HEK293 (cell line): ENCODE measurements at regions not wholly inside any gene's neighbourhood (a gene's known extent, or its start where the extent isn't known, plus 50 kb on each side); places are given as distances from the start of the nearest gene placed in this dataset.

Experiments
- CTCF ChIA-PET: fragments of 350-600 bp; formaldehyde crosslinking; extraction: SDS; loops from one replicate; lab custom pipeline; 2021; ENCODE audit warnings: antibody characterized with exemption; lab: Yijun Ruan, JAX
- POLR2A ChIA-PET: fragments of 300-600 bp; formaldehyde crosslinking; extraction: SDS; loops from one replicate; lab custom pipeline; 2020; ENCODE audit warnings: antibody characterized with exemption, inconsistent platforms; lab: Yijun Ruan, JAX
- H3K27ac ChIP-seq: fragments of 200-500 bp; sonication (Bioruptor generic); 2 replicates; pipeline ENCODE4 v1.5.1; 2014; ENCODE audit warnings: low read depth, low read length, control low read depth, inconsistent platforms; ENCODE audit errors: extremely low read depth
- H3K36me3 ChIP-seq, 2 experiments: fragments of 200-500 bp in 1 of 2; sonication (Bioruptor generic) in 1 of 2; 1 replicate in 1 of 2; 2 replicates in 1 of 2; pipeline ENCODE4 v1.5.1; 2014 to 2017; ENCODE audit warnings: inconsistent platforms in 2 of 2, low read length in 2 of 2; ENCODE audit not compliant: control insufficient read depth in 2 of 2, insufficient read depth in 1 of 2
- H3K4me1 ChIP-seq: fragments of 200-500 bp; sonication (Bioruptor generic); 2 replicates; pipeline ENCODE4 v1.5.1; 2014; ENCODE audit warnings: mild to moderate bottlenecking, low read length, inconsistent platforms; ENCODE audit not compliant: control insufficient read depth, insufficient read depth
- H3K4me3 ChIP-seq: 2 replicates; pipeline ENCODE4 v1.5.1; 2011; ENCODE audit warnings: low read depth, mild to moderate bottlenecking, control low read depth, low read length, moderate library complexity
- H3K9me3 ChIP-seq: fragments of 200-500 bp; sonication (Bioruptor generic); 2 replicates; pipeline ENCODE4 v1.5.1; 2014; ENCODE audit warnings: low read depth, low read length, inconsistent platforms; ENCODE audit not compliant: control insufficient read depth, insufficient read depth
- ATF2 ChIP-seq: fragments of 450-650 bp; formaldehyde crosslinking; IDR thresholded peaks from 2 replicates; pipeline ENCODE4 v1.5.1; 2016; ENCODE audit warnings: missing biosample characterization, missing genetic modification characterization, low read depth
- EGR2 ChIP-seq: fragments of 450-650 bp; formaldehyde crosslinking; IDR thresholded peaks from 2 replicates; pipeline ENCODE4 v1.5.1; 2016; ENCODE audit warnings: low read depth, missing biosample characterization, missing genetic modification characterization
- FEZF1 ChIP-seq: fragments of 450-650 bp; formaldehyde crosslinking; IDR thresholded peaks from 2 replicates; pipeline ENCODE4 v1.5.1; 2016; ENCODE audit warnings: missing biosample characterization, missing genetic modification characterization
- HOXA7 ChIP-seq: sonication (generic); formaldehyde crosslinking; IDR thresholded peaks from 2 replicates; pipeline ENCODE4 v1.8.1; 2022; ENCODE audit warnings: missing genetic modification reagents, borderline replicate concordance
- KLF7 ChIP-seq: fragments of 450-650 bp; formaldehyde crosslinking; IDR thresholded peaks from 2 replicates; pipeline ENCODE4 v1.5.1; 2016; ENCODE audit warnings: missing biosample characterization, missing genetic modification characterization, borderline replicate concordance
- OSR2 ChIP-seq: fragments of 450-650 bp; formaldehyde crosslinking; IDR thresholded peaks from 2 replicates; pipeline ENCODE4 v1.5.1; 2016; ENCODE audit warnings: missing biosample characterization, missing genetic modification characterization
- PATZ1 ChIP-seq: fragments of 450-650 bp; formaldehyde crosslinking; IDR thresholded peaks from 2 replicates; pipeline ENCODE4 v1.5.1; 2016; ENCODE audit warnings: missing biosample characterization, missing genetic modification characterization
- PRDM6 ChIP-seq: fragments of 450-650 bp; formaldehyde crosslinking; IDR thresholded peaks from 2 replicates; pipeline ENCODE4 v1.5.1; 2017; ENCODE audit warnings: missing biosample characterization, missing genetic modification characterization
- SP7 ChIP-seq: fragments of 450-650 bp; formaldehyde crosslinking; IDR thresholded peaks from 2 replicates; pipeline ENCODE4 v1.5.1; 2016; ENCODE audit warnings: missing biosample characterization, missing genetic modification characterization
- TSHZ1 ChIP-seq: fragments of 450-650 bp; formaldehyde crosslinking; IDR thresholded peaks from 2 replicates; pipeline ENCODE4 v1.5.1; 2016; ENCODE audit warnings: missing biosample characterization, missing genetic modification characterization, borderline replicate concordance
- WT1 ChIP-seq: fragments of 450-650 bp; formaldehyde crosslinking; IDR thresholded peaks from 2 replicates; pipeline ENCODE4 v1.5.1; 2016; ENCODE audit warnings: missing biosample characterization, missing genetic modification characterization
- ZBTB17 ChIP-seq: fragments of 450-650 bp; formaldehyde crosslinking; IDR thresholded peaks from 2 replicates; pipeline ENCODE4 v1.5.1; 2016; ENCODE audit warnings: missing biosample characterization, missing genetic modification characterization
- ZBTB20 ChIP-seq: fragments of 450-650 bp; formaldehyde crosslinking; IDR thresholded peaks from 2 replicates; pipeline ENCODE4 v1.5.1; 2016; ENCODE audit warnings: missing biosample characterization, missing genetic modification characterization
- ZBTB7A ChIP-seq: fragments of 450-650 bp; formaldehyde crosslinking; IDR thresholded peaks from 2 replicates; pipeline ENCODE4 v1.5.1; 2016; ENCODE audit warnings: low read depth, missing biosample characterization, missing genetic modification characterization
- ZEB2 ChIP-seq: fragments of 450-650 bp; formaldehyde crosslinking; IDR thresholded peaks from 2 replicates; pipeline ENCODE4 v1.5.1; 2016; ENCODE audit warnings: missing biosample characterization, missing genetic modification characterization
- ZNF133 ChIP-seq: fragments of 450-650 bp; formaldehyde crosslinking; IDR thresholded peaks from 2 replicates; pipeline ENCODE4 v1.5.1; 2016; ENCODE audit warnings: missing biosample characterization, missing genetic modification characterization
- ZNF24 ChIP-seq: fragments of 450-650 bp; formaldehyde crosslinking; IDR thresholded peaks from 2 replicates; pipeline ENCODE4 v1.5.1; 2016; ENCODE audit warnings: missing biosample characterization, missing genetic modification characterization
- ZNF248 ChIP-seq: fragments of 450-650 bp; formaldehyde crosslinking; IDR thresholded peaks from 2 replicates; pipeline ENCODE4 v1.5.1; 2017; ENCODE audit warnings: missing biosample characterization, missing genetic modification characterization
- ZNF26 ChIP-seq: fragments of 450-650 bp; formaldehyde crosslinking; IDR thresholded peaks from 2 replicates; pipeline ENCODE4 v1.5.1; 2016; ENCODE audit warnings: missing biosample characterization, missing genetic modification characterization
- ZNF266 ChIP-seq: fragments of 450-650 bp; formaldehyde crosslinking; IDR thresholded peaks from 2 replicates; pipeline ENCODE4 v1.5.1; 2016; ENCODE audit warnings: missing biosample characterization, missing genetic modification characterization, low read depth
- ZNF366 ChIP-seq: fragments of 450-650 bp; formaldehyde crosslinking; conservative IDR thresholded peaks from 2 replicates; pipeline ENCODE4 v1.5.1; 2016; ENCODE audit warnings: missing biosample characterization, missing genetic modification characterization
- ZNF514 ChIP-seq: fragments of 450-650 bp; formaldehyde crosslinking; IDR thresholded peaks from 2 replicates; pipeline ENCODE4 v1.5.1; 2016; ENCODE audit warnings: missing biosample characterization, missing genetic modification characterization
- ZNF600 ChIP-seq: fragments of 450-650 bp; formaldehyde crosslinking; IDR thresholded peaks from 2 replicates; pipeline ENCODE4 v1.5.1; 2016; ENCODE audit warnings: missing biosample characterization, missing genetic modification characterization
- ZNF692 ChIP-seq: fragments of 450-650 bp; formaldehyde crosslinking; IDR thresholded peaks from 2 replicates; pipeline ENCODE4 v1.5.1; 2016; ENCODE audit warnings: missing biosample characterization, missing genetic modification characterization
- ZNF785 ChIP-seq: fragments of 450-650 bp; formaldehyde crosslinking; IDR thresholded peaks from 2 replicates; pipeline ENCODE4 v1.5.1; 2016; ENCODE audit warnings: missing biosample characterization, missing genetic modification characterization
- ZXDB ChIP-seq: fragments of 450-650 bp; formaldehyde crosslinking; IDR thresholded peaks from 2 replicates; pipeline ENCODE4 v1.5.1; 2016; ENCODE audit warnings: missing biosample characterization, missing genetic modification characterization

- Histone ChIP-seq H3K9me3 (no peaks in the 10 kb centered on the region), H3K36me3 (no peaks in the 10 kb centered on the region), H3K4me1 (peaks cover 13% of the 10 kb centered on the region), H3K4me3 (no peak overlapping the region), H3K27ac (no peak overlapping the region; the same call in 1 of the 2 replicates)
- POLR2A ChIA-PET, result no interaction called here
- CTCF ChIA-PET, result interaction anchor here (0.7 kb wide), 1 partner anchor 67 kb away, joined by 3 read pairs; no protein-coding TSS in a partner anchor
- peak; percentile 74 for TF ChIP-seq FEZF1 (tag by site-specific recombination)
- TF ChIP-seq ZNF26, result no peak
- TF ChIP-seq ATF2 (tag by site-specific recombination), result peak; percentile 76
- peak; percentile 19; the same call in 1 of the 2 replicates for TF ChIP-seq PATZ1 (tag by site-specific recombination)
- no peak for TF ChIP-seq ZBTB20 (tag by site-specific recombination)
- TF ChIP-seq EGR2 (tag by site-specific recombination), result no peak
- TF ChIP-seq ZNF600 (tag by site-specific recombination), result peak; percentile 67
- TF ChIP-seq ZNF24, result peak; percentile 67; the same call in 1 of the 2 replicates
- TF ChIP-seq ZEB2, result peak; percentile 40; the same call in 1 of the 2 replicates
- peak; percentile 41; the same call in 1 of the 2 replicates for TF ChIP-seq WT1 (tag by site-specific recombination)
- no peak for TF ChIP-seq ZNF133
- TF ChIP-seq ZNF514 (tag by site-specific recombination), result no peak
- no peak for TF ChIP-seq ZNF266 (tag by site-specific recombination)
- TF ChIP-seq ZNF366 (tag by site-specific recombination), result peak; percentile 91
- TF ChIP-seq OSR2 (tag by site-specific recombination), result peak; percentile 92
- TF ChIP-seq TSHZ1 (tag by site-specific recombination), result peak; percentile 82
- no peak for TF ChIP-seq ZNF248
- TF ChIP-seq ZXDB (tag by site-specific recombination), result peak; percentile 61
- peak; percentile 98 for TF ChIP-seq SP7 (tag by site-specific recombination)
- TF ChIP-seq PRDM6 (tag by site-specific recombination), result peak; percentile 91
- TF ChIP-seq ZNF692 (tag by site-specific recombination), result no peak
- TF ChIP-seq ZBTB7A (tag by site-specific recombination), result peak; percentile 31; the same call in 1 of the 2 replicates
- TF ChIP-seq ZBTB17 (tag by site-specific recombination), result peak; percentile 87
- no peak for TF ChIP-seq KLF7 (tag by site-specific recombination)
- TF ChIP-seq HOXA7 (CRISPR knock-in tag), result no peak
- TF ChIP-seq ZNF785, result no peak
These were observed 379.0 kb upstream of the GRAMD2B start for GRCh38 chr5:126044111-126044668.
